Nucleus accumbens (tissue), 56 donors: ENCODE measurements at regions not wholly inside any gene's neighbourhood (a gene's known extent, or its start where the extent isn't known, plus 50 kb on each side); places are given as distances from the start of the nearest gene placed in this dataset.
"Not testable (repeated sequence)": the region's sequence is repeated elsewhere in the genome, so short reads cannot be mapped to it uniquely, and the experiment has no call there.

ENCODE experiments used
- DNase-seq, 56 donors: peaks; one replicate each; lab custom pipeline; 2025; lab: John Stamatoyannopoulos, UW

GRCh38 chr12:69168828-69169227 lies 70.5 kb upstream of the CPSF6 start:
- DNase-seq: no peak

- no peak for DNase-seq
Measured at GRCh38 chr12:69170293-69170692, 69.1 kb upstream of the CPSF6 start.

- peak in 1 of 56 donors; percentile 3 for DNase-seq
Measured at GRCh38 chr12:69171881-69172280, 67.5 kb upstream of the CPSF6 start.

DNA sequence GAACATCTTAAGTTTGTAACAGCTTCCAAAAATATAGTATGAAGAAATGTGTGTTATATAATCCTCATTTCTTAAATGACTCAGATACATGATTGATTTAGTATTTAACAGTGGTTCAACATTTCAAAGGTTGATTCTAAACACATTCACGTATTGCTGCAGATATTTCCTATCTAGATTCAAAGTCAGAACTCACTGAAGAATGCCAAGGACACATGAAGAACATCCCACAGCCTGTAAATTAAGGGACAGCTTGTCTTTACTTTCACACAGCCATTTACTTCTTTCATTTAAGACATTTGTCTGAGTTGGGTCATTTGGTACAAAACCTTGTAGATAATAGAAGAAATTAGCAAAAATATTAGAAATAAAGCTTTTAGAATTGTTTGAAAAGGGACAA lies 66.9 kb upstream of the CPSF6 start:
- DNase-seq: no peak

- peak in 10 of 56 donors; percentile 2 to 44 (median 8) for DNase-seq
Measured at GRCh38 chr12:69173368-69173767, 66.0 kb upstream of the CPSF6 start.

GRCh38 chr12:69179786-69180185 lies 59.6 kb upstream of the CPSF6 start:
- DNase-seq: no peak

- DNase-seq: not testable (repeated sequence)
Measured at GRCh38 chr12:69187572-69187971, 51.8 kb upstream of the CPSF6 start.

- no peak for DNase-seq
Measured at GRCh38 chr12:69189378-69189978, 49.9 kb upstream of the CPSF6 start.
